ENCODE measurements at regions not wholly inside any gene's neighbourhood (a gene's known extent, or its start where the extent isn't known, plus 50 kb on each side); places are given as distances from the start of the nearest gene placed in this dataset.

DNA sequence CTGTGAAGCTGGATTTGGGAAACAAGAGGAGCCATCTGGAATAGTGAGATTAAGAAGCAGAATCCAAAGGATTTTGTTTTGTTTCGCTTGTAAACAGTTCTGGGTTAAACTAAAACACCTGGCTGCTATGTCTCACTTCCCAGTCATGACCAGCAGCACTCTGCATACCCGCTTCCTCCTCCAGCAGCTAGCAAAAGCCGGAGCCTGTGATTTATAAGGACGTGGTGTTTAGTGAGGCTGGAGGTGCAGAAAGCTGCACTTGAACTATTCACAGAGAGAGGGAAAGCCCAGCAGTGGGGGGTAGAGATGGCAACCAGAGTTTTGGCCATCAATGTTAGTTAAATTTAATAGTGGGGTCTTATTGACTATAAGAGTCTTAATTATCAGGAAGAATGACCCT is 240.2 kb downstream of the AJAP1 start:
- Mint-ChIP-seq H3K27me3 (ENCODE audit: low read depth in 3 of 3) (peaks cover 1 to 4% (median 3%) of the 10 kb centered on the region in 3 donors), H3K4me1 (no peaks in the 10 kb centered on the region), H3K4me3 (no peak overlapping the region), H3K36me3 (no peaks in the 10 kb centered on the region), H3K27ac (no peak overlapping the region), H3K9me3 (peaks cover 4 to 15% (median 9%) of the 10 kb centered on the region in 7 donors)
- WGBS (ENCODE audit: insufficient coverage): 26% methylated on average over 3 of the region's 4 CpGs
- Histone ChIP-seq H3K9ac (ENCODE audit: insufficient read depth, low read length, poor library complexity, severe bottlenecking) (no peak overlapping the region), H3K4me1 (ENCODE audit: control insufficient read depth in 1 of 2, insufficient read depth in 2 of 2, low read length in 2 of 2) (no peaks in the 10 kb centered on the region), H3K4me2 (replicated peaks; ENCODE audit: extremely low read depth, low read length, poor library complexity, severe bottlenecking) (no peak overlapping the region), H3K36me3 (replicated peaks in 1 of 2; ENCODE audit: control insufficient read depth in 1 of 2, insufficient read depth in 2 of 2, low read length in 2 of 2) (no peaks in the 10 kb centered on the region), H3K9me3 (replicated peaks in 1 of 2; ENCODE audit: control insufficient read depth in 1 of 2, insufficient read depth in 1 of 2, low read length in 2 of 2) (peaks cover 0 to under 1% of the 10 kb centered on the region in 2 donors), H3K4me3 (replicated peaks in 1 of 3; ENCODE audit: low read depth in 2 of 3, low read length in 3 of 3) (no peak overlapping the region), H2AFZ (ENCODE audit: insufficient read depth, low read depth, low read length, poor library complexity, severe bottlenecking) (no peak overlapping the region), H3K79me2 (ENCODE audit: insufficient read depth, low read length) (no peaks in the 10 kb centered on the region), H3K27ac (ENCODE audit: low read depth in 1 of 2, low read length in 2 of 2) (no peak overlapping the region), H4K20me1 (ENCODE audit: insufficient read depth, low read length) (no peaks in the 10 kb centered on the region), H3K27me3 (ENCODE audit: control insufficient read depth in 2 of 2, insufficient read depth in 2 of 2, low read length in 2 of 2) (no peaks in the 10 kb centered on the region)
- intact Hi-C loops (cut with micrococcal nuclease): no loop called here
- no peak for TF ChIP-seq CTCF (IDR thresholded peaks at IDR 0.05)
- DNase-seq: no peak

- DNase-seq: no peak
- no peak for TF ChIP-seq CTCF (IDR thresholded peaks at IDR 0.05)
- H3K9me3 ChIP-seq (replicated peaks in 1 of 2; ENCODE audit: control insufficient read depth in 1 of 2, insufficient read depth in 1 of 2, low read length in 2 of 2): peaks cover 3 to 14% of the 10 kb centered on the region in 2 donors
- H3K27ac Mint-ChIP-seq: no peak overlapping the region
- no peak overlapping the region for H3K27ac ChIP-seq (ENCODE audit: low read depth in 1 of 2, low read length in 2 of 2)
- no peaks in the 10 kb centered on the region for H4K20me1 ChIP-seq (ENCODE audit: insufficient read depth, low read length)
- peaks cover 0 to 3% (median 0%) of the 10 kb centered on the region in 3 donors for H3K27me3 Mint-ChIP-seq (ENCODE audit: low read depth in 3 of 3)
- intact Hi-C loops (cut with micrococcal nuclease): no loop called here
- H2AFZ ChIP-seq (ENCODE audit: insufficient read depth, low read depth, low read length, poor library complexity, severe bottlenecking): no peak overlapping the region
- H3K79me2 ChIP-seq (ENCODE audit: insufficient read depth, low read length): no peaks in the 10 kb centered on the region
- no peak overlapping the region for H3K4me2 ChIP-seq (replicated peaks; ENCODE audit: extremely low read depth, low read length, poor library complexity, severe bottlenecking)
- no peaks in the 10 kb centered on the region for H3K36me3 Mint-ChIP-seq
- H3K36me3 ChIP-seq (replicated peaks in 1 of 2; ENCODE audit: control insufficient read depth in 1 of 2, insufficient read depth in 2 of 2, low read length in 2 of 2): no peaks in the 10 kb centered on the region
- no peak overlapping the region for H3K9ac ChIP-seq (ENCODE audit: insufficient read depth, low read length, poor library complexity, severe bottlenecking)
- no peak overlapping the region for H3K4me3 Mint-ChIP-seq
- no peaks in the 10 kb centered on the region for H3K27me3 ChIP-seq (ENCODE audit: control insufficient read depth in 2 of 2, insufficient read depth in 2 of 2, low read length in 2 of 2)
- no peak overlapping the region for H3K4me3 ChIP-seq (replicated peaks in 1 of 3; ENCODE audit: low read depth in 2 of 3, low read length in 3 of 3)
- no peaks in the 10 kb centered on the region for H3K4me1 Mint-ChIP-seq
- no peaks in the 10 kb centered on the region for H3K4me1 ChIP-seq (ENCODE audit: control insufficient read depth in 1 of 2, insufficient read depth in 2 of 2, low read length in 2 of 2)
- peaks cover 0 to 21% (median 7%) of the 10 kb centered on the region in 7 donors for H3K9me3 Mint-ChIP-seq
- WGBS (ENCODE audit: insufficient coverage): 64% methylated on average over 5 of the region's 8 CpGs
Observed at GRCh38 chr1:4880626-4881025, 226.2 kb downstream of the AJAP1 start.
